CMK (cell line): ENCODE measurements at regions not wholly inside any gene's neighbourhood (a gene's known extent, or its start where the extent isn't known, plus 50 kb on each side); places are given as distances from the start of the nearest gene placed in this dataset.

Source experiments
- DNase-seq: peaks from one replicate; pipeline ENCODE4 v3.0.0-alpha.2; 2010; ENCODE audit warnings: low read depth

DNA sequence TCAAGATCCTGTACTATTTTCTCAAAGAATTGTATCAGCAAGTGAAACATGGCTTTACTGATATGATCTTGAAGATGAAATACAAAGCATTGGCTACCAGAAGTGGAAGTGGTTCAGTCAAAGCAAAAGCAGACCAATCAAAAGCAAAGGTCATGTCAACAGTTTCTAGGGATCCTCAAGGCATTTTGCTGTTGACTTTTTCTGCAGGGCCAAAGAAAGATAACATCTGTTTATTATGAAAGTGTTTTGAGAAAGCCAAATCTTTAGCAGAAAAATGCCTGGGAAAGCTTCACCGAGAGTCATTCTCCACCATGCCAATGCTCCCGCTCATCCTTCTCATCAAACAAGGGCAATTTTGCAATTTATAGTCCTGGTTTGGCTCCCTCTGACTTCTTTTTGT is 90.3 kb upstream of the ACO1 start:
- DNase-seq, result no peak

DNA sequence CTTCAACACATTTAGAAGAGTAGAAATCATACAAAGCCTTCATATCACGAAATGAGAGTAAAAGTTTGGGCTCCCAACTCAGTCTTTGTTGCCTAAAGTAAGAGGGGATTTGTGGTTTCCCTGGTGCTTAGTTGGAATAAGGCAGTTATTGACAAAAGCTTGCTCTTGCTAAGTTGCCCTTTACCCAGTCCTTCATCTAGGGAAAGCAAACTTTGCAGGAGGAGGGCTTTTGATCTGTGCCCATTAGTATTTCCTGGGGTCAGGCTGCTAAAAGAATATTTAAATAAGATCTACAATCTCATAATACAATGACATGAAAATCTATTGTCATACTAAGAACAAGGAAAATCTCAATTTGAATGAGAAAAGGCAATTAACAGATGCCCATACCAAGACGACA is 84.1 kb upstream of the ACO1 start:
- no peak for DNase-seq

DNA sequence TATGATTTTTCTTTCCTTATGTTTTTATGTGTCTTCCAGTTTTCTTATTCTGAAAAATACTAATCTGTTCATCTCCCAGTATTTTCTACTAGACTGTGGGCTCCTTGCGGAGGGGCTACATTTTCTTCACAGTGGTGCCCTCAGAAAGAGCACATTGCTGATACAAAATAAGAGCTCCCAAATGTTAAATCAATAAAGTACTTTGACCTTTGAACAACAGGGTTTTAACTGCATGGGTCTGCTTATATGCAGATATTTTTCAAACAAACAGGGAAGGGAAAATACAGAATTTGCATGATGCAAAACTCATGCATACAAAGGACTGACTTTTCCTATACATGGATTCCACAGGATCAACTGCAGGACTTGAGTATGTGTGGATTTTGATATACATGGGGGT is 79.9 kb upstream of the ACO1 start:
- no peak for DNase-seq

DNA sequence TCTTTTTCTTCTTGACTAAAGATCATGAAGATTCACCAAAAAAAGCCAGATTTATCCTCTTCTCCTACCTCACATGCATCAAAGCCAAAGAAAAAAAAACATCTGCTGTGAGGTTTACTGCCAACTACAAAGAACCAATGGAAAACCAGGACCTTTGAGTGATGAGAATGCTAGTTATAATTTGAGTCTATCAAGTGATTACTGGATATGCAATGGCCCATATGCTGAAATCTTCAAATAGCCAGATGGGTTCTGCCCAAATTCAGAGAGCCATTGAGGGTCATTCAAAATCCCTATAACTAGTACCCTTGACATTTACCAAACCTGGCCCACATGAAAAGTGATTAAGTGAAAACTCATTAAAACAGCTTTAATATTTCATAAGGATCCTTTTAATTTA is 78.4 kb upstream of the ACO1 start:
- no peak for DNase-seq

DNA sequence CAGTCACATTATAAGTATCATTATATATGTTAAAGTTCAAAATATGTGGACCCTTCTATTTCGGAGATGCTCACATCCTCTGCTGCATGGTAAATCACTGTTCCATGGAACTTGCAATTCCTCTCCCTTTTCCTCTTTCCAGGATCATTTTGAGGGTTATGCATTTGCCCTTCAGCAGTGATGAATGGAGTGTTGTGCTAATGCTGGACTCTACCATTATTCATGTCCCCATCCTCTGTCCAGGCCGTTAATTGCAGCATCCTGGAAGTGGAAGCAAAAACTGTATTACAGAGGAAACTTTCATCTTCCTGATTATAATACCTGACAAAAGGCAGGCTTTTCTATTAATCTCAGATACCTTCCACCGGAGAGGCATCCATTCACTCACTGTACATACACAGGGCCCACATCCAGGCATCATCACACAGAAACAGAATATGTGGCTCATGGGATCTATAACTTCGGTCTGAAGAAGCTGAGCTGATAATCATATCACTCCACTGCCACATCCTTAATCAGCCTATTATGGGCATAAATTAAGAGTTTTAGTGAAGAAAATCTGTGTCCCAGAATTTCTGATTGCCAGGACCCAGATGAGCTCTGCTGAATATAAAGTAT is 65.0 kb upstream of the ACO1 start:
- no peak for DNase-seq

DNA sequence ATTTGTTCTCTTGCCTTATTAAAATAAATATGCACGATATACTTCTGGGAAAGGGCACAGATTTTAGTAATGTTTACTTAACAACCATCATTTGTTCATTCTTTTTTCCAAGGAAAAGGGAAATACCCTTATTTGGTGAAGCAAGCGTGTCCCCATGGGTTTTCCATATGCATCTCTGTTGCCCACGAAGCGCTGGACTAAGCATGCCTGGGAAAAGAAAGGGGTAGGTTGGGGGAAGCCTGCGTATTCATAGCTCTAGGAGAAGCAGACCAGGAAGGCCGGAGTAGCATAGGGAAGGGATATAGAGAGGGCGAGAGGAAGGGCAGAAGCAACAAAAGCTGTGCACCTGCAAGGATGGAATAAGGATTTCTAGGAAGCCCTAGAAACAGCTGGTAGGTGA is 61.8 kb upstream of the ACO1 start:
- DNase-seq, result no peak

DNA sequence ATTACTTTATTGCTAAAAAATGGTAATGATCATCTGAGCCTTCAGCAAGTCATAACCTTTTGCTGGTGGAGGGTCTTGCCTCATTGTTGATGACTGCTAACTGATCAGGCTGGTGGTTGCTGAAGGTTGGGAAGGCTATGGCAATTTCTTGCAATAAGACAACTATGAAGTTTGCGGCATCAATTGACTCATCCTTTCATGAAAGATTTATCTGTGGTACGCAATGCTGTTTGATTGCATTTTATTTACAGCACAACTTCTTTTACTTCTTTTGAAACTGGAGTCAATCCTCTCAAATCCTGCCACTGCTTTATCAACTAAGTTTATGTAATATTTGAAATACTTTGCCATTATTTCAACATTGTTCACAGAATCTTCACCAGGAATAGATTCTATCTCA is 58.3 kb upstream of the ACO1 start:
- DNase-seq, result no peak

DNA sequence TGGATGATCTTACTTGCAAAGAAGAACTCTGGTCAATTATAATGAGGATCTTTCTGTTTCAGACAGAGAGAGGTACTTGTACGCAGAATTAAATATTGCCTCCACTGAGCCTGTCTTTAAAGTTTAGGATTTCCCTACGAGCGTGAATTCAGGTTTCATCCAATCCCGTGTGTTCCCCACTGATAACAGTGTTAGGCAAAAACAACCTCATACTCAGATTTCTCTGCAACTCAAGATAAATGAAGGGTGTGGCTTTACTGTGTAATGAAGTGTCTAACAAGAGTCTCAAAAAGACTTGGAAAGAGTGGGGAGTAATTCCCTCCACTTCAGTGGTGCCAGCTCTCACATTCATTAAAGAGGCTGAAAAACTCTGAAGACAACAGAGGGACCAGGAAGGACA is 53.2 kb upstream of the ACO1 start:
- no peak for DNase-seq

DNA sequence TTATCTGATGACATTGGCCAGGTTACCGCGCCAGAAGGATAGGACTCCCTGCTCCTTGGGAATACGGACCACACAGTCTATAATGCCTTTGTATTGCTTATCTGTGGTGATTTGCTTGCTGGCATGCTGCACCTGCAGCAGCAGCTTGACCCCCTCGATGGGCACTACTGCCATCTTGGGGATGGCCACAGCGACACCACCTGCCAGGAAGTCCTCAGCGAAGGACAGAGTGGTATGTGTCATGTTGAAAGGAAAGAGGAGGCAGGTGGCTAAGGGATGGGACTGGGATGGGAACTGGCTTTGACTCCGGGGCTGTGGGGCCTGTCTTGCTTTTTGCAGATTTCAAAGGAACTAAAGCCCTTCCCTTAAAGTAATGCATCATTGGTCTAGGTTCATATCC is 50.3 kb upstream of the ACO1 start:
- no peak for DNase-seq
